Activated naive CD4-positive, alpha-beta T cell treated with anti-CD3 and anti-CD28 coated beads, Interleukin-2, amount 50 U/mL, for 16 hours (primary cell): ENCODE measurements at regions not wholly inside any gene's neighbourhood (a gene's known extent, or its start where the extent isn't known, plus 50 kb on each side); places are given as distances from the start of the nearest gene placed in this dataset.
"Not testable (repeated sequence)": the region's sequence is repeated elsewhere in the genome, so short reads cannot be mapped to it uniquely, and the experiment has no call there.

Experiments used
- DNase-seq: peaks from one replicate; pipeline ENCODE4 v3.0.0-alpha.2; 2020

DNA sequence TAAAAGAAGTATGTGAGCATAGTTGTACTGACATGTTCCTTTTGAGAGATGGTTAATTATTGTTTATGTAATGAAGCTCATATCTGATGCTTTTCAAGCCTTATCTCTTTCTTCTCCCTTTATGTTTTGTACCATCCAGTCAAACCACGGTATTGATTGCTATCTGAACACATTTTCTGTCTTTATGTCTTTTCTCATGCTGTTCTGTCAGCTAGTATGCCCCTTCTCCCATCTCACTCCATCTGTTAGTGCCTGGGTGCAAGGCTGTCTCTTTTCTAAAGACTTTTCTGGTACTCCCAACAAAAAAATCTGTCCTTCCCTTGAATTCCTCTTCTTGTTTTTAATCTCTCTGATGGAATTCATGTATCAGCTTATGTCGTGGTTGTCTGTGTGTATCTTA, 883.8 kb upstream of the IGFBP7 start:
- DNase-seq = no peak

DNA sequence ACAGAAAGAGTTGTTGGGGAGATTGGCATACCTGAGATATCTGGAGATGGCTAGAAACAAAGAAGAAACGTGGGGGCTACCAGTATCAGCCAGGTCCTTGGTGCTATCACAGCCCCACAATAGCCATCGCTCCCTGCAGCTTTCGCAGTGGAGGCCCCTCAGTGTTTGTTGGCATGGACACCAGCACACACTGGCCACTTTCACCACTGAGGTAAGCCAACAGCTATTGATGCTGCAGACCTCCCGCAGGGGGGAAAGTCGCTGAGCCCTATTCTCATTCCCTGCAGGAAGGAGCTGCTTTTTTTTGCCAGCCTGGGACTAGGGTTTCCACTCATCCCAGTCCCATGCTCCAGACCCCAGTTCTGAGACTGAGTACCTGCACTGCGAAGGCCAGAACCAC, 879.2 kb upstream of the IGFBP7 start:
- no peak for DNase-seq

DNA sequence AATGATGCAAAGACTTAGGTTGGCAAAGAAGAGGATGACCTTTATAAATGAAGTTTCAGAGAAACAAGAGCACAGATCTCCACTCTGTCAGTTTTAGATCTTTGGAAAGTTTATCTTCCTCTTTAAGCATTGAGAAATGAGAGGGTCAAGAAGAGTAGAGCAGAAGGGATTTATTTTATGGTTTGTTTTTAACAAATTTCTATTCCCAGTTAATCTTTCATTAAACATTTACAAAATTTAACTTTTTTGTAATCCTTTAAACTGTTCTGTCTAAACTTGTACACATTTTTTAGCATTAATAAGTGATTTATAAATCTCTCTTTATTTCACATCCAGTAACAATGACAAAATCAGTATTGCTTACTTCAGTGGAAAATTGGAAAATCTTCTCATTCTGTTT, 875.0 kb upstream of the IGFBP7 start:
- DNase-seq = no peak

DNA sequence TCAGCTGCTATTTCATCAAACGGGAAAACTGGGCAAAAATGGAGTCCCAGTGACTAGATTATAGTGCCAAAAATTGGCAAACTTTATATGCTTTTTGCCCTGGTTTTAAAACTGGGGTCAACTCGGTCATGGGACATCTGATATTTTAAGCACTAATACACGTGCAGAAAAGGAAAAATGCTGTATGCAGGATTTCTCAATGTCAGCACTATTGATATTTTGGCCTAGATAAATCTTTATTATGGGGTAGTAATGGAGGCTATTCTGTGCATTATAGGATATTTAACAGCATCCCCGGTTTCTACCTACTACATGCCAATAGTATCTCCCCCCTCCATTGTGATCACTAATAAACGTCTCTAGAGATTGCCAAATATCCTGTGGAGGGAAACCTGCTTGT, 870.9 kb upstream of the IGFBP7 start:
- no peak for DNase-seq

DNA sequence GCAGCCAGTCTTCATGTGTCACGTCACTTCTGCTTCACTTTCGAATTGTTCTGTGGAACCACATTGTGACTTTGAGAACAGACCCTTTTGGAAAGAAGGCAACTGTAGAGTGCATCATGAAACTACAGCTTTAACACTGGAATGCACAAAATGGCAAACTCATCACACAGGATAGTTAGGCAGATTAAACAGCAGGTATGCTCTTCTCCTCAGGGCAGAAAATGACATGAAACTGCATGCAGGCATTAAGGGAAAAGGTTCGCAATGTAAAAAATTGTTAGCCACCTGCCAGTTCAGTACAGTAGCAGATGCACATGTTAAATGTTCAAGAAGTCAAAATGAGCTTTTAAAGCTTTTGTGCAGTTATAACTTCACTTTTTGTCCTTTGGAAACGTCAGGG, 864.6 kb upstream of the IGFBP7 start:
- no peak for DNase-seq

DNA sequence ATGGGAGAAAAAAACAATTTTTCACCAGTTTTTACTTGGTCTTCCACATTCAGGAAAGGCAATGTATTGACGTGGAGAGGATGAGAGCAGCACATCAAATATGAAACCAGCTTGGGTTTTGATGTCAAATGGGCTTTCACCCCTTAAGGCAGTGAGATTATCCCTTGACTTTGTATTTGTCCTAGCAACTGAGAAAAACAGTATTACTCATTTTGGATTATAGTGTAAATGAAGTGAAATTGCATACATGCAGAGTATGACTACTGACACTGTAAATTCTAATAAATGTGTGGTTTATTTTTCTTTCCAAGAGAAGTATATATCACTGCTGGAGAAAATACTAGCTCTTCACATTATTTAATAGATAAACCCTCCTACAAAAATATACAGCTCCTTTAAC, 863.6 kb upstream of the IGFBP7 start:
- no peak for DNase-seq

DNA sequence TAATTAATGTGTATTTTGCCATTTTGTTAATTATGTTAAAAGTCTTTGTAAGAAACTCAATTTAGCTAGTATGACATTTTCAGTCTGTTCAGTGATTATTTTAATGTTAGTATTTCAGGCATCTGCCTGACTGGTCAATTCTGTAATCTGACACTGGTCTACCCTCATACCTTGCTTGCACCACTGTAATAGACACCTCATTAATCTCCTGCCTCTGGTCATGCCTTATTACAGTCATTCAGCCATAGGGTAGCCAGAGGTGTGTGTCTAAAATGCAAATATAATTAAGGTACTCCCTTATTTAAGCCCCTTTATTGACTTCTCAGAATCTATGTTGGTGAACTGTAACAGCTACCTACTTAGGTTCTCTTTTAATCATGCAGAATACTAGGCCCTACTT, 861.1 kb upstream of the IGFBP7 start:
- DNase-seq = no peak

DNA sequence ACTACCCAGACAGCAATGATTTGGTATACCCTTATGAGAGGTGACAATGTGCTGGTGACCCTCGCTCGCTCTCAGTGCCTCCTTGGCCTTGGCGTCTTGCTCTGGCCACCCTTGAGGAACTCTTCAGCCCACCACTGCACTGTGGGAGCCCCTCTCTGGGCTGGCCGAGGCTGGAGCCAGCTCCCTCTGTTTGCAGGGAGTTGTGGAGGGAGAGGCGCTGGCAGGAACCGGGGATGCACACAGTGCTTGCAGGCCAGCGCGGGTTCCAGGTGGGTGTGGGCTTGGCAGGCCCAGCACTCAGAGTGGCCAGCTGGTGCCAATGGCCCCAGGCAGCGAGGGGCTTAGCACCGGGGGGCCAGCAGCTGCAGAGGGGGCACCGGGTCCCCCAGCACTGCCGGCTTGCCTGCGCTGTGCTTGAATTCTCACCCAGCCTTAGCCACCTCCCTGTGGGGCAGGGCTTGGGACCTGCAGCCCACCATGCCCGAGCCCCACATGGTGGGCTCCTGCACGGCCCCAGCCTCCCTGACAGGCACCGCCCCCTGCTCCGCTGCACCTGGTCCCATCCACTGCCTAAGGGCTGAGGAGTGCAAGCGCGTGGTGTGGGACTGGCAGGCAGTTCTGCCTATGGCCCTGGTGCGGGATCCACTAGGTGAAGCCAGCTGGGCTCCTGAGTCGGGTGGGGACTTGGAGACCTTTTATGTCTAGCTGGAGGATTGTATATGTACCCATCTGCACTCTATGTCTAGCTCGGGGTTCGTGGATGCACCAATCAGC, 857.0 kb upstream of the IGFBP7 start:
- DNase-seq = no peak

DNA sequence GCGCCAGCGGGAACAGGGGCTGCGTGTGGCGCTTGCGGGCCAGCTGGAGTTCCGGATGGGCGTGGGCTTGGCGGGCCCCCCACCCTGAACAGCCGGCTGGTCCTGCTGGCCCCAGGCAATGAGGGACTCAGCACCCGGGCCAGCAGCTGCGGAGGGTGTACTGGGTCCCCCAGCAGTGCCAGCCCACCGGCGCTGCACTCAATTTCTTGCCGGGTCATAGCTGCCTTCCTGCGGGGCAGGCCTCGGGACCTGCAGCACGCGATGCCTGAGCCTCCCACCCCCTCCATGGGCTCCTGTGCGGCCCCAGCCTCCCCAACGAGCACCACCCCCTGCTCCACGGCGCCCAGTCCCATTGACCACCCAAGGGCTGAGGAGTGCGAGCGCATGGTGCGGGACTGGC, 855.2 kb upstream of the IGFBP7 start:
- not testable (repeated sequence) for DNase-seq

DNA sequence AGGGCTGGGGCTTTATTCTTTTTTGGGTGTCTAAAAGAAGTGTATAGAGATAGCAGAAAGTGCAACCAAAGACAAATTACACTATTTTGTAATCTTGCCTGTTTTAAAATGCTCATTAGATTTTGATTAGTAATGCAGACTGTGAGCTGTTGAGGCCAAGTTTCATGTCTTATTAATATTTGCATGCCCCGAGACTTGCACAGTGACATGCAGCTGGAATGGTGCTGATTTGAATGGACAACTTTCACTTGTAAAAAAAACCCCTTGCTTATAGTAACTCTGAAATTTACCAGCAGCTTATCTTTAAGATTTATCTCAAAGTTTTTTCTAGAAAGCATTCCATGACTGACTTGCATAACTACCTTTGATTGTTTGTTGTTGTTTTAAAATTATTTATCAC, 835.1 kb upstream of the IGFBP7 start:
- DNase-seq = no peak

DNA sequence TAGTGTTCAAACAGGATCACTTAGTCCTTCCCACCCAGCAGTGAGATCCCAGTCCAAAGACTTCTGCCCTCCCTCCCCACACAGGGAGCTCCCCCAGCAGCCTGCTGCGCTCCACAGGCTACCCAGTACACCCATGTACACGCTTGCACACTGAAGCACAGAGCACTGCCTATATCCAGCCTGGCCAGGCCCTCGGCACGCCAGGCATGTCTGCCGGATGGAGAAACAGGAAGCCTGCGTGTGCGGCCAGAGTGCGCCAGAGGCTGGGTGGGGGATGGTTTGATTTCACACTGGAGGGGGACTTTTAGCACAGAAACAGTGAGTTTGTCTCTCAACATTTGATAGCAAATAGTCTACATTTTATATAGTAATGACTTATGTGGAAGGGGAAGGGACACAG, 833.5 kb upstream of the IGFBP7 start:
- no peak for DNase-seq

DNA sequence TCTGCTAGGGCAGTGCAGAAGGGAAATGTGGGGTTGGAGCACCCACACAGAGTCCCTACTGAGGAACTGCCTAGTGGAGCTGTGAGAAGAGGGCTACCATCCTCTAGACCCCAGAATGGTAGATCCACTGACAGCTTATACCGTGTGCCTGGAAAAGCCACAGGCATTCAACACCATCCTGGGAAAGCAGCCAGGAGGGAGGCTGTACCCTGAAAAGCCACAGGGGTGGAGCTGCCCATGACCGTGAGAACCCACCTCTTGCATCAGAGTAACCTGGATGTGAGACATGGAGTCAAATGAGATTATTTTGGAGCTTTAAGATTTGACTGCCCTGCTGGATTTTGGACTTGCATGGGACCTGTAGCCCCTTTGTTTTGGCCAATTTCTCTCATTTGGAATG, 827.1 kb upstream of the IGFBP7 start:
- DNase-seq = not testable (repeated sequence)

DNA sequence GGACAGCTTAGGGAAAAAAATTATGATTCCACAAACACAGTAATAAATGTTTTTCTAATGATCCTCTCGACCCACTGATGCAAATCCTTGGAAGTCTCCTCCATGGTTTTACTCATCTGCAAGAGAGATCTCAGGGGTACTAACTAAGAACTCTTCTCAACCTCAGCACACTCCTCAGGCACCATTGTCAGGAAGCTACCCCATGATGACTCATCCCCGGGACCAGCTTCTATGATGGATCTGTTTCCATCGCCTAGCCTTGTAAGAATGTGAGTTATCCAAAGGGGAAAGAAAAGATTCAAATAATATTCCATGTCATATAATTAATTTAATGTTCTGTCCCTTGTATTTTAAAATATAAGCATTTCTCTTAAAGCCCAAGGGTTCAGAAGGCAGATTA, 816.1 kb upstream of the IGFBP7 start:
- no peak for DNase-seq

DNA sequence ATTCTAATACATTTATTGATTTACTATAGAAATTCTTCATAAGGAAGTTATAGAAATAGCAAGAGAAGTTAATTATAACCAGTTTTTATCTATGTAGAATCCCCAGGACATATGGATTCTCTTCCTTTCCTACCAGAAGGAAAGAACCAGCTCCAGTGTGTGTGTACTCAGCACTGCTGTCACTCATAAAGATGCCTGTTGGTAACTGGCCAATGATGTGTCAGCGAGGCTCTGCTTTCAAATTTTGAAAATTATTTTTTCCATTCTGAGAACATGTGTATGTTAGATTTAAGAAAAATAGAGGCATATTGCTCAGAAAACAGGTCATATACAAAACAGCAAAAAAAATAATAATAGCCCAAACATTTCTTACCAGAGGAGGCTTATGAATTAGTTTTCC, 814.8 kb upstream of the IGFBP7 start:
- no peak for DNase-seq

DNA sequence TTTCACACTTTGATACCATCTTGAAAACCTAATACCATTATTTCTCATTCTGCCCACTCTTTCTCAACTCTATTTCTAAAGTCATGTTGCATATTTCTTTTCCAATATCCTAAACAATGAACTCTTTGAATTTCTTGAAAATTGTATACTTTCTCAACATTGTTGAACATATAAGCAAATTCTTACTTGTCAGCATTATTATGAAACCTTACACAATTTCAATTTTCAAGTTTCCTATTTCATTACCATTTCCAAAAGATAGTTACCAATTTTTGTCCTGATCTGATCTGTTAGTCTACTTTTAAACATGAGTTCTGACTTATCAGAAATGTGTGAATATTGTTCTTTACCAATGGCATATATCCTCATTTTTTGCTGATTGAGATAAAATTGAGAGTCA, 806.3 kb upstream of the IGFBP7 start:
- no peak for DNase-seq

DNA sequence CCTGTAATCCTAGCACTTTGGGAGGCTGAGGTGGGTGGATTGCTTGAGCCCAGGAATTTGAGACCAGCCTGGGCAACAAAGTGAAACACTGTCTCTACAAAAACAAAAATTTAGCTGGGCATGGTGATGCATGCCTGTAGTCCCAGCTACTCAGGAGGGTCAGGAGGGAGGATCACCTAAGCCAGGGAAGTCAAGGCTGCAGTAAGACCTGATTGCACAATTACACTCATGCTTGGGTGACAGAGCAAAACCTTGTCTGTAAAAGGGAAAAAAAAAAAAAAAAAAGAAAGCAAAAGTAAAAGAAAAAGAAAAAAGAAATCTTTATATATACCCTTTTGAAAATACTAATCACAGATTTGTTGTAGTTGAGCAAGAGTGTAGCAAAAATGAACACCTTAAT, 801.0 kb upstream of the IGFBP7 start:
- no peak for DNase-seq

DNA sequence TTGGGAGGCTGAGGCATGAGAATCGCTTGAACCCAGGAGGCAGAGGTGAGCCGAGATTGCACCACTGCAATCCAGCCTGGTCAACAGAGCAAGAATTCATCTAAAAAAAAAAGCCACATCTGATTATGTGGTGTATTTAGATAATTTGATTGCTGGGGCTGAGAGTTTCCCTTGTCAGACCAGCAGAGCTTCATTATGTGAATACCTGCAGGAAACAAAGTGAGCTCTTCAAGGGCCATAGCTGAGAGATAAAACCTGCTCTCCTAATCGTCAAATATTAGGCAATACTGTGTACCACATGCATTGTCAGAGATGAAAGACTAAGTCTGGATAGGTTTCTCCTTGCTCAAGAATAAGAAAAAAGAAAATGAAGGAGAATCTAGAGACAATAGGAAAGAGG, 800.0 kb upstream of the IGFBP7 start:
- no peak for DNase-seq

DNA sequence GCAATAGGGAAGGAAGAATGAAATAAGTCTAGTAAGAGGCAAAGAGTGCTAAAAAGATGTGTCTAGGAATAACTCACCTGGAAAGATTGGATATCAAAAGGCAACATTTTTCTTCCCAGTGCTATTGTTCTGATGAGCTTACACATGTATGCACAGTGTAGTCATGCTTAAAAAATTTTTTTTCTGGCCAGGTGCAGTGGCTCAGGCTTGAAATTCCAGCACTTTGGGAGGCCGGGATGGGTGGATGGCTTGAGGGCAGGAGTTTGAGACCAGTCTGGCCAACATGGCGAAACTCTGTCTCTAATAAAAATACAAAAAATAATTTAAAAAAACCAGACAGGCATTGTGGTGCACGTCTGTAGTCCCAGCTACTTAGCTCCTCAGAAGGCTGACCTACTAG, 795.8 kb upstream of the IGFBP7 start:
- no peak for DNase-seq

DNA sequence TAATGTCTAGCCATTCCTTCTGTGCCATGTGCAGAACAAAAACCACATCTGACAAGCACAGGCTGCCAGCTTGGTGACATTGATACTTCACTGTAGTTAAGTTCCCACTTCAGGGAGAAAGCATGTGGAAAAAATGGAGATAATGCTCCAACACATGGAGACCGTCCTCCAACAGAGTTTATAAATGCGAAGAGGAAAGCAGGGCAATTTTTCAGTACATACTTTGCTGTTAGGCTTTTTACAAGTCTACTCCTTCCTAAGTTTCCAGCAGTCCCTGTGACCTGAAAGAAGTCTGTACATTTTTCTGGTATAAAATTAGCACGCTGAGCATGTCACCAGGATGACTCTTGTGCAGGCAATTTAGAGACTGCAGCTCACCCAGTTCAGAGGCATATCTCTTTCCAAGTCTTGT, 766.9 kb upstream of the IGFBP7 start:
- no peak for DNase-seq

DNA sequence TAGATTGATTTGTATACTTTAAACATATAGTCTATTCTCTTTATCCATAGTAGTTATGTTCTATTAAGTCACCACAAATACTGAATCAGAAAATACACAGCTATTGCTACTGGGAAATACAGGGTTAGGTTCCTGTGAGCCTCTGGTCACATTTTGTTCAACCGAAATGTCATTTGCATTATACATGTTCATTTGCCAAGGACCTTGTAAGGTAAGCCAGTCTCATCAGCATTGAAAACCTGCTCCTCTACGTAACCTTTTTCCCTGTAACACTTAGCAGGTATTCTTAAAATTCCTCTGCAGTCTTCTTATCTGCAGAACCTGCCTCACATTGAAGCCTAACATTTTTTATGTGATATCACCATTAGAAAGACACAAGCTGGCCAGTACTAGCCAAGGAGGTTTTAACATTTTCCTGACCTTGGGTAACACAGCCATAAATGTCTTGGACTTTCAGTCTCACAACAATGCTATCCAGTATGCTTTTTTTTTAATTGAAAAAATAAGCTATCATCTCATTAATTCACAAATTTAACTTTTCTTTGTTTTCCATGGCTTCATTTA, 765.7 kb upstream of the IGFBP7 start:
- no peak for DNase-seq

DNA sequence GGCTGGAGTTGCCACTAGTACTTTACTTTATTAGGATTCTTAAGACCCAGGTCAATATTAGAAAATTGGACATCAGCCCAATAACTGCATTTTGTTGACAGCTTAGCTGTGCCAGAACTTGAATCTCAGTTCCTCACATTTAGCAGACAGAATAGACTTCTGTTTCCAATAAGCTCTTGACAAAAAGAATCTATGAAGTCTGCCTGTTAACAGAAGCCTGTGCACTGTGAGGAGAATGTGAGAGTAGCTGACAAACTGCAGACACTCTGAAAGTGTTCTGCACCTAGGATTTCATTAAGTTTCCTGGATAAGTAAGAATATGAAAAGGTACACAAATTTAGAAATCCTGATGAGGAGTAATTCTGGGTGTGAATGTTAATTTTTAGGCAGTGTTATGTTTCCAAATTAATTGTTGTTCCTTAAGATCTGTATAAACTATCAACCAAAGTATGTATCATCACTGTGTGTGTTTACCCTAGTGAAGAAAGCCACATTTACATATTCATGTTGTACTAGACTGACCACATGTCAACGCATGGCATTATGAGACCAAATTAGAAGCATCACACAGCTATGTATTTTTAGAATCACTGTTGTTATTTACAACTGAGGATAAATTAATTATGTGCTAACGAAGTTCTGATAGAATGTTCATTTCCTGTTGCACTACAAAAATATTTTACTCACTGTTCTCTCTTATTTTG, 756.4 kb upstream of the IGFBP7 start:
- DNase-seq = no peak

DNA sequence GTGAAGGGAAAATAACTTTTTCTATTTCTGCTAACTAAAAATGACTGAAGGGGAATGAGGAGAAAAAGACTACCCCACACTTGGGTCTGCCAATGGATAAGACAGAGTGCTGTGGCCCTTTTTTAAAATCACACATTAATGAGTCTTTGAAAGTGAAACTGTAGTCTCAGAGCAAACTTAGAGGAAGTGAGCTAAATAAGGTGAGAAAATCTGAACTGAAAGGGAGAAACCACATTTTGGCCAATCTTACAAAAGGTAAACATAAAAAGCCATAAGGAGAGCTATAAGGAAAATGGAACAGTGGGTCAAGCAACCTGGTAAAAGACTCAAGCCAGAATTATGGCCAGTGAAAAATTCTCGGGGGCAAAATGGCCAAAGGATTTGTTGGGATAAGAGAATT, 755.1 kb upstream of the IGFBP7 start:
- DNase-seq = no peak

DNA sequence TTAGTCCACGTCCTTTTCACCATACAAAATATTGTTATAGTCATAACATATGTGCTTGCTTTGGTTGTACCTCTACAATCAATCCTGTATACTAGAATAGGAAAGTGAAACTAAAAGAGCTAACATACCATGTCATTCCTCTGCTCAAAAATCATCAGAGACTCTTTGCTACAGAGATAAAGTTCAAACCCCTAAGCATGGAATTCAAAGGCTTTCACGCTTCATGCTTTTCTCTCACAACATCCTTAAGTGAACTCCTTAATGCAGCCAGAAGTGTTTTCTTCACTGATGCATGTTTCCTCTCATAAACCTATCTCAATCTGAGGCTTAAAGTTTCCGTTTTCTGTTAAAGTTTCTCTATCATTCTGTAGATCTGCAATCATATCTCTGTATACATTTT, 744.6 kb upstream of the IGFBP7 start:
- DNase-seq = no peak

DNA sequence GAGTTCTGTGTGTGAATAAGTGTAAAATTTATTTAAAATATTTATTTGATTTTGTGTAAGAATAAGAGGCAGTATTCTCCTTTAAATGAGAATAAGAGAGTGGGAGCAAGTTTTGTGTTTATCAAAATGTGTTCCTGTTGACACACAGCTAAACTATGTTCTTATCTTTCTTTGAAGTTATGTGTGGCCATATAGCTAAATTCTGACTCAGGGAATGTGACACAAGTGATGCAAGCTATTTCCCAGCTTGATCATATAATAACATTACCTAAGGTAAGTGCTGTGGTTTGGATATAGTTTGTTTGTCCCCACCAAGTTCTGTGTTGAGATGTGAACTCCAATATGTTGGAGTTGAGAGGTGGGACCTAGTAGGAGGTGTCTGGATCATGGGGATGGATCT, 740.0 kb upstream of the IGFBP7 start:
- DNase-seq = no peak

DNA sequence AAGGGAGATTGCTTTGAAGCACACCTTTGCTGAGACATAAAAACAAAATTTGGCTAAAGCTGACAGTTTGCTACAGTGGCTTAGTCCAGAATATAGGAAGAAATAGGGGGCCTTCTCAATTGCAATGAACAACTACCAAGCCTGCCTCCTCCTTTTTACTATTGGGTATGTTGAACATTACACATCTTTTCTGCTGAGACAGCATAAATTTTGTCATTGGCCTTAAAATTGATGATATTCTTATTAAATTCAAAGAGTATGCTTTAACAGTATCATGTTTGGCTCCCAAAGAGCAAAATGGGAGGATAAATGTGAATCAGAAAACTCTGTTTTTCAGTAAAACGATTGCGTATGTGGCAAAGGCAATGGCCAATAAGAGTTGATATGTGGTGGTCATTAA, 721.9 kb upstream of the IGFBP7 start:
- DNase-seq = no peak
